Nephron progenitor cell (in vitro differentiated cells): ENCODE measurements at regions not wholly inside any gene's neighbourhood (a gene's known extent, or its start where the extent isn't known, plus 50 kb on each side); places are given as distances from the start of the nearest gene placed in this dataset.
"Not testable (repeated sequence)": the region's sequence is repeated elsewhere in the genome, so short reads cannot be mapped to it uniquely, and the experiment has no call there.

Experiments
- DNase-seq: peaks from one replicate; pipeline ENCODE4 v3.0.0; 2021
- H3K27ac Mint-ChIP-seq: 2 replicates; pipeline ENCODE4 v1.8.0; 2021; ENCODE audit warnings: mild to moderate bottlenecking, moderate library complexity, mixed read lengths
- H3K27me3 Mint-ChIP-seq: 2 replicates; pipeline ENCODE4 v1.8.0; 2021; ENCODE audit warnings: mild to moderate bottlenecking, low read depth, mixed read lengths; ENCODE audit not compliant: poor library complexity
- H3K36me3 Mint-ChIP-seq: 2 replicates; pipeline ENCODE4 v1.8.0; 2021; ENCODE audit warnings: low read depth, mixed read lengths
- H3K4me1 Mint-ChIP-seq: 2 replicates; pipeline ENCODE4 v1.8.0; 2021; ENCODE audit warnings: mixed read lengths
- H3K4me3 Mint-ChIP-seq: 2 replicates; pipeline ENCODE4 v1.8.0; 2021; ENCODE audit warnings: mild to moderate bottlenecking, moderate library complexity, mixed read lengths
- H3K9me3 Mint-ChIP-seq: 2 replicates; pipeline ENCODE4 v1.8.0; 2021; ENCODE audit warnings: mild to moderate bottlenecking, moderate library complexity, mixed read lengths
- CTCF ChIP-seq: fragments of 200-600 bp; sonication (generic); IDR thresholded peaks from 2 replicates; pipeline ENCODE4 v1.5.0; 2021; ENCODE audit warnings: antibody characterized with exemption

GRCh38 chr2:89837962-89838625 lies 1146.6 kb downstream of the RPIA start:
- TF ChIP-seq CTCF, result no peak
- Mint-ChIP-seq H3K27ac (no peak overlapping the region), H3K4me1 (no peaks in the 10 kb centered on the region), H3K9me3 (no peaks in the 10 kb centered on the region), H3K36me3 (peaks cover 33% of the 10 kb centered on the region), H3K4me3 (no peak overlapping the region), H3K27me3 (peaks cover 5% of the 10 kb centered on the region)
- DNase-seq, result no peak

- not testable (repeated sequence) for H3K27ac Mint-ChIP-seq, H3K4me1 Mint-ChIP-seq, H3K27me3 Mint-ChIP-seq, DNase-seq, H3K4me3 Mint-ChIP-seq
- Mint-ChIP-seq H3K36me3 (peaks cover 33% of the 10 kb centered on the region), H3K9me3 (peaks cover 18% of the 10 kb centered on the region)
Observed at GRCh38 chr2:89840175-89840574, 1148.7 kb downstream of the RPIA start.

GRCh38 chr2:89840781-89841475 lies 1149.5 kb downstream of the RPIA start:
- peaks cover 26% of the 10 kb centered on the region for H3K9me3 Mint-ChIP-seq
- H3K27ac Mint-ChIP-seq, DNase-seq, H3K4me1 Mint-ChIP-seq, H3K27me3 Mint-ChIP-seq, H3K4me3 Mint-ChIP-seq: not testable (repeated sequence)
- H3K36me3 Mint-ChIP-seq, result peaks cover 26% of the 10 kb centered on the region

GRCh38 chr2:89841476-89841840 lies 1150.0 kb downstream of the RPIA start:
- no peak for DNase-seq
- Mint-ChIP-seq H3K36me3 (peaks cover 22% of the 10 kb centered on the region), H3K4me3 (no peak overlapping the region), H3K27me3 (peaks cover 5% of the 10 kb centered on the region), H3K9me3 (peaks cover 31% of the 10 kb centered on the region), H3K27ac (no peak overlapping the region), H3K4me1 (no peaks in the 10 kb centered on the region)
- no peak for TF ChIP-seq CTCF

- Mint-ChIP-seq H3K27ac (no peak overlapping the region), H3K36me3 (peaks cover 16% of the 10 kb centered on the region), H3K9me3 (peaks cover 37% of the 10 kb centered on the region), H3K4me3 (no peak overlapping the region), H3K4me1 (no peaks in the 10 kb centered on the region), H3K27me3 (peaks cover 5% of the 10 kb centered on the region)
- no peak for DNase-seq
- TF ChIP-seq CTCF, result no peak
Observed at GRCh38 chr2:89842180-89842908, 1150.9 kb downstream of the RPIA start.

- Mint-ChIP-seq H3K27me3 (peaks cover 2% of the 10 kb centered on the region), H3K36me3 (no peaks in the 10 kb centered on the region), H3K4me3 (no peak overlapping the region), H3K27ac (no peak overlapping the region), H3K4me1 (no peaks in the 10 kb centered on the region), H3K9me3 (peaks cover 58% of the 10 kb centered on the region)
- TF ChIP-seq CTCF, result no peak
- DNase-seq, result no peak
Observed at GRCh38 chr2:89844221-89844943, 1152.9 kb downstream of the RPIA start.
